ENCODE measurements at regions not wholly inside any gene's neighbourhood (a gene's known extent, or its start where the extent isn't known, plus 50 kb on each side); places are given as distances from the start of the nearest gene placed in this dataset.
A peak's percentile ranks its signal among the peaks of the same experiment; 100 is the strongest.

GRCh38 chr16:85457366-85457765 is 155.8 kb upstream of the GSE1 start:
- no peak for DNase-seq (ENCODE audit: low read depth in 2 of 2)

DNA sequence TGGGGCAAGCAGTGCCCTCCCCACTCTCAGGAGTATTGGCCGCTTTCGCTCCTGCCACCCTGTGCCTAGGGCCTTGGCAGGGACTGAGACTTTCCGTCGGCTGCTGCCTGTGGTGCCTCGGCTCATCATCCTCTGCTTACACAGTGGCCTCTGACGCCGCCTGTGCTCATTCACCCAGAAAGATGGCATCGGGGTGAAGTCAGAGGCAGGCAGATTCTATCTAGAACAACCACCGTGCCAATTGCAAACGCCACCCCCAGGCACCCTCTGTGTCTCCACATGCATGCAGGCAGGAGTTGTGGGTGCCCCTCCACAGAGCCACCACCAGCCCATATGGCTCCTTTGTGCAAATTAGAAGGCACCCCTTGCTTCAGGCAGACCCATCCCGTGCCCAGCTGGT is 154.2 kb upstream of the GSE1 start:
- DNase-seq (ENCODE audit: low read depth in 2 of 2), result no peak

DNA sequence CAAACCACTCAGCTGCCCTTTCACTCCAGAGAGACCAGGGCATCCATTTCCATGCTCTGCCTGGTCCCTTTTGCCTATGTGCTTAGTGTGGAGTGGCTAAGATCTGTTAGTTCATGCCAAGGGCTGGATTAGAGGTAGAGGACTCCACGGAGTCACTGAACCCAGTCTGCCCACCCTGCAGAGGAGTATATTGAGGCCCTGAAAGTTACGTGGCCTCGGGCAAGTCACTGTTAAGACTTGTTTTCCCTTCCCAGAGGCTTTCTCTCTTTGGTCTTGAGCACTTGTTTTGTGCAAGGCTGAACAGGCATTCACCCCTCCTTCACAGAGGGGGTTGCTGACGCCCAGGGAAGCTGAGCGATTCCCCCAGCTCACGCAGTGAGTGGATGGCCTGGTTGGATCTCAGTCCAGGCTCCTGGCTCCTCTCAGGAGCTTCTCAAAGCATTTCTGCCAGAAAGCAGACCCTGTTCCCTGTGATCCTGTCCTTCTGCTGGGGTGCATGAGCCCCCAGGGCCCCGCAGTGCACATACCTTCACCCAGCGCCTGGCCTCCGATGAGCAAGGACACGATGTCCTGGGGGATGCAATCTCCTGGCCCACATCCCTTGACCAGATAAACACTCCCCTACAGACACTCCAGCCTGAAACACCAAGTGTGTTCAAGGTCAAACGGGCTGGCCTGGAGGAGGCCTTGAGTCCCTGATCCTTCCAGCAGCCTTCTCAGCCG is 153.4 kb upstream of the GSE1 start:
- DNase-seq (ENCODE audit: low read depth in 2 of 2), result no peak

- DNase-seq (ENCODE audit: low read depth in 2 of 2), result no peak
Observed at GRCh38 chr16:85460252-85461021, 152.7 kb upstream of the GSE1 start.

DNA sequence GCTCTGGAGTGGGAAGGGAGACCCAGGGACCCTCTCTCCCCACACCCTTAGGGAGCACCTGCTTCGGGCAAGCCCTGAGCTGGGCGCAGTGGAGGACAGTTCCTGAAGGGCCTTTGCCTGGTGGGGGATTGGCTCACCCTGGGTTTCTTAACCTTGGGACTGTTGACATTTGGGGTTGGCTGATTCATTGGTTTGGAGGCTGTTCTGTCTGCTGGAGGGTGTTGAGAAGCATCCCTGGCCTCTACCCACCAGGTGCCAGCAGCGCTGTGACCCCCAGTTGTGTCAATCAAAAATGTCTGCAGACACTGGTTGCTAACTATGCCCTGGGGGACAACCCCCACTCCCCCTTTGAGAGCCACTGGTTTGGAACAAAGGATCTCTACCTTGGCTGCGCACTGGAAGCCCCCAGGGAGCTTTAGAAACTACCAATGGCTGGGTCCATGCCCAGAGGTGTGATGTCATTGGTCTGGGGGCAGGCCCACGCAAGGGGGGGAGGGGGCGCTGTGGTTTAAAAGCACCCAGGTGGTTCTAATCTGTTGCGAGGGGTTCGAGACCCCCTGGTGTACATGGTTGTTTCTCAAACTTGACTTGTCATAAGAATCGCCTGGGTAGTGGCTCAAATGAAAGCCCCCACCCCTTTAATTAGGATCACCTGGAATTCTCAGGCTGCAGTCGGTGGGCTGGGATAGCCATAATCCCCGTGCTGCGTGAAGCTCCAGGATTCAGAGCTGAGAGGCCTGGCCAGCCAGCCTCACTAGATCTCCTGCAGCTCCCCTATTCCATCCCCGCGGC is 151.9 kb upstream of the GSE1 start:
- no peak for DNase-seq (ENCODE audit: low read depth in 2 of 2)

GRCh38 chr16:85461814-85462713 is 151.1 kb upstream of the GSE1 start:
- DNase-seq (ENCODE audit: low read depth in 2 of 2), result peak; percentile 16 to 20

DNA sequence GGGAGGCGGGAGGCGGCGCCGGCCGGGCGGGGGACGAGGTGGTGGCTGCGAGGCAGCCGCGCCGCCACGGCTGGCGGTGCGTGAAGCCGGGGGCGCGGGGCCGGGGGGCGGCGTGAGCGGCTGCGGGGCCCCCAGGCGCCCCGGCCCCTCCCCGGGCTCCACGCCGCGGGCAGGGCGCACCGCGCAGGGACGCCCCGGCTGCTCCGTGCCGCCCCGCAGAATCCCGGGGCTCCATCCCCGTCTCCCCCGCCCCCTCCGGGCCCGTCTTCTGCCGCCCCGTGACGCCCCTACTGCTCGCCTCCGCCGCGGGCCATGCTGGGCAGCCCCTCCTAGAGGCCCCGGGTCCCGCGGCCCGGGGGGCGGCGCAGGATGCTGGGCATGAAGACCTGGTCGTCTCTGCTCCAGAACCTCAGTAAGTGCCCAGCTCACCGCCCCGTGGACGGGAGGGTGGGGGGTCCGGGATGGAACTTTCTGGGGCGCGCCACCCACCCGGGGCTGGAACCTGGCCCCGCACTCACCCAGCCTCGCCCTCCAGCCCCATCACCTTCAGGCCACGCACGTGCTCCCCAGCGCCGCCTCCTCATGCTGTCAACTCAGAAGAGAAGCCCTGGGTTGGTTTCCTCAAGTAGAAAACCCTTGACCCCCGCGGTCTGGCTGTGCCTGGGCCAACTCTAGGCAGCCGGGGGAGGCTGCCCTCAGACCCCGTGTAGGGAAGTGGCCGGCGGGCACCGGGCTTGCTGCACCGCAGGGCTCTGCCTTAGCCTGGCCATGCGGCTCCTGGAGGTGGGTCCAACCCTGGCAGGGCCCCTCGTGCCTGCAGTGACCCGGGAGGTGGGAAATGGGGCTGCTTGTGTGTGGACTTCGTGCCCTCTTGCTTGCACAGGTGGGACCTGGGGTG is 150.2 kb upstream of the GSE1 start:
- no peak for DNase-seq (ENCODE audit: low read depth in 2 of 2)

GRCh38 chr16:85463672-85464382 is 149.3 kb upstream of the GSE1 start:
- no peak for DNase-seq (ENCODE audit: low read depth in 2 of 2)

DNA sequence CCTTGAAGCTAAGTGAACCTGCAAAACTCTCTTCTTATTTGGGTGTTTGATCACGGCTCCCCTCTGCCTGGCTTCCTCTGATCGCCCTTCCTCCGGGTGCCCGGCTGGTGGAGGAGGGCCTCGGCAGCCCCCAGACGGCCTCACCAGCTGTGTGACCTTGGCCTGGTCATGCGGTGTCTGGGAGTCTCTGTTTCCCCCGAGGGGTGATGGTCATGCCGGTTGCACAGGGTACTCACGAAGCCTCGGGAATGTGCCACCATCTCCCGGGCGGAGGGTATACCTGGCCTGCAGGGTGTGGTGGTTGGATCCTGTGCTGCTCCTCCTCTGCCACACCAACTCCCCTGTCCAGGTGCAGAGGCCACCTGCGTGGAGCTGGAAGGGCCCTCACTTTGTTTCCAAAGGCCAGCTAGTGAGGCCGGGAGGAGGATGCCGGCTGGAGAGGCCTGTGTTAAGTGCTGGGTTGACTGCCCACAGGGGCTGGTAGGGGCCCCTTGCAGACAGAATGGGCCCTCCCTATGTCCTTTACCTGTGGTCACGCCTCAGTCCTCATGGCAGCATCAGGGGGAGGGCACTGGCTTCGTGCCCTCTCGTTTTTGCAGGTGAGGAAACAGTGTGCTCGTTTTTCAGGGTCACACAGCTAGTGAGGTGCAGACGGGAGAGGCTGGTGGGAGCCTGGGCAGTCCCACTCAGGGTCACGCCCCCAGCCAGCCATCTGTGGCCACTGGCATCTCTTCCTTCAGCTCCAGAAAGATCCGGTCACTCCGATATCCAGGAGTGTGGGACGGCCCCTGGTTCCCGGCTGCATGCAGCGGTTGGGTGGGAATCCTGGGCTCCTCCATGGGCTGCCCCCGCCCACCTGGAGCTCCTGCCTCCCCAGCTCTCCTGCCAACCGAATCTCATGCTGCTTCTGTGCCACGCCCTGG is 148.5 kb upstream of the GSE1 start:
- DNase-seq (ENCODE audit: low read depth in 2 of 2), result no peak

- no peak for DNase-seq (ENCODE audit: low read depth in 2 of 2)
Observed at GRCh38 chr16:85465328-85466303, 147.5 kb upstream of the GSE1 start.

GRCh38 chr16:85466304-85466700 is 146.8 kb upstream of the GSE1 start:
- DNase-seq (ENCODE audit: low read depth in 2 of 2), result no peak

GRCh38 chr16:85466989-85467388 is 146.1 kb upstream of the GSE1 start:
- DNase-seq (ENCODE audit: low read depth in 2 of 2), result no peak

DNA sequence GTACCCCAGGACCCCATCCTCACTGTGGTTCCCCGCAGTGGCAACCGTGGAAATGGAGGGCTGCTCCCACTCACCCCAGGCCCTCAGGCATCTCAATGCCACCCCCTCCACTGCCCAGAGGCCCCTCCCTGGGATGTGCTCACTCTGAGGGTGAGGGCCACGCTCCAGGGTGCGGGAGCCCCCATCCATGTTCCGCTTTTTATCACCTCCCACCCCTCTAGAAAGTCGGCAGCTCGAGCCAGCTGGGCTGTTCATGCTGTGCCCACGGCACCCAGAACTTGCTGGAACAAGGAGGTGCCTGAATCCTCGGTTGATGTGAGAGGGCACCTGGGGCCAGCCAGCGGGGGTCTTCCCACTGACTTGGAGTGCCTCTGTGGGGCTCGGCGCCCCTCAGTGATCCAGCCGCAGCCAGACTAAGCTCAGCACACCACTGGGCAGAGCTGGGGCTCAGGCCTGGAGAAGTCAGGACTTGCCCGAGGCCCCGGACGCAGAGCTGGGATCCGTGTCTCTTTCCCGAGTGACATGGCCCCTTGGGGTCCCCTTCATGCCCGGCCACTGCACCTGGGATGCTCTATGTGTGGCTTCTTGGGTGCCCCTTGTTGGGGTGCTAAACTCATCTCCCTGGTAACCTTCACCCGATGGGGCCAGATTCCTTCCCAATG is 143.1 kb upstream of the GSE1 start:
- no peak for DNase-seq (ENCODE audit: low read depth in 2 of 2)

GRCh38 chr16:85470873-85471272 is 142.2 kb upstream of the GSE1 start:
- no peak for DNase-seq (ENCODE audit: low read depth in 2 of 2)

DNA sequence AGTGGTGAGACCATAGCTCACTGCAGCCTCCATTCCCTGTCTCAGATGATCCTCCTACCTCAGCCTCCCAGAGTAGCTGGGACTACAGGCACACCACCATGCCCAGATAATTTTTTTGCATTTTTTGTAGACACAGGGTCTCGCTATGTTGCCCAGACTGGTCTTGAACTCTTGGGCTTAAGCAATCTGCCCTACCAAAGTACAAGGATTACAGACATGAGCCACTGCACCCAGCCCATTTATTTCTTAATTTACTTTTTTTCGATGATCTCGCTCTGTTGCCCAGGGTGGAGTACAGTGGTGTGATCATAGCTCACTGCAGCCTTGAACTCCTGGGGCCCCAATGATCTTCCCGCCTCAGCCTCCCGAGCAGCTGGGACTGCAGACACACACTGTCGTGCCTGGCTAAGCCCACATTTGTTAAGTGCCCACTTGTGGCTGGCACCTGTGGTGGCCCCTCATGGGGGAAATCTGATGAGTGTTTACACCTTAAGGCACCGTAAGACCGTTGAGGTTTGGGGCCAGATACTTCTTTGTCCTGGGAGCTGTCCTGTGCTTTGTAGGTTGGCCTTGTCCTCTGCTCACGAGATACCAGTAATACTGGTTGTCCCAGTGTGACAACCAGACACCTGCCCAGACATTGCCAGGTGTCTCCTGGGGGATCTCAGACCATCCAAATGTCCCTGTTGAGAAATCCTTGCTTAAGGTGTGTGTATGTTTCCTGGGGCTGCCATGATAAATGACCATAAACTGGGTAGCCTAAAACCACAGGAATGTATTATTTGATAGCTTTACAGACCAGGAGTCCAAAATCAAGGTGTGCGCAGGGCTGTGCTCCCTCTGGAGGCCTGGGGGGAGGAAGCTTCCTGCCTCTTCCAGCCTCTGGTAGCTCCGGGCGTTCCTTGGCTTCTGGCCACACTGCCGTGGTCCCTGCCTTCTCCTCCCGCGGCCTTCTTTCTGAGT is 141.4 kb upstream of the GSE1 start:
- no peak for DNase-seq (ENCODE audit: low read depth in 2 of 2)

DNA sequence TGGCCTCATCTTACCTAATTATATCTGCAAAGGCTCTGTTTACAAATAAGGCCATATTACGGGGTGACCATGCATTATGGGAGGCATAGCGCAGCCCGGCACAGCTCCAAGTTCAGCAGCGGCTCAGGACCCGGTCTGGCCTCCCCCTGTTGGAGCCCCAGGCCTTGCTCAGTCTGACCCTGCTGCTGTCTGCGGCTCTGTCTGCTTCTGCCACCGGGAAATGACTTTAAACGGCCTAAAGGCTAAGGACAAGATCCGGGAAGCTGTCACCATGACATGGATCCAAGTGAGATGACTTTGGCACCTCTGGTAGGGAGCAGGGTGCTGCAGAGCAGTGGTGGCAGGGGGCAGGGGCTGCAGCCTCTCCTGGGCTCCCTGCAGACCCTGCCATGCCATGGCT is 140.6 kb upstream of the GSE1 start:
- DNase-seq (ENCODE audit: low read depth in 2 of 2), result no peak

Measured in stimulated activated CD8-positive, alpha-beta memory T cell treated with anti-CD3 and anti-CD28 coated beads, Interleukin-15, amount 100 ng/mL, for 4 hours (primary cell).